GM23338 (cell line): ENCODE measurements at regions not wholly inside any gene's neighbourhood (a gene's known extent, or its start where the extent isn't known, plus 50 kb on each side); places are given as distances from the start of the nearest gene placed in this dataset.

Experiments used
- ATAC-seq: fragments of 200-7000 bp; cut with Tn5 transposase; 3 replicates; pipeline ENCODE4 v1.9.1; 2020
- DNase-seq: peaks from one replicate; pipeline ENCODE4 v3.0.0-alpha.2; 2015; ENCODE audit warnings: low spot score
- H2AFZ ChIP-seq: fragments of 200-600 bp; sonication (generic); 2 replicates; pipeline ENCODE4 v1.8.0; 2016; ENCODE audit warnings: antibody characterized with exemption, mild to moderate bottlenecking, moderate library complexity
- H3F3A ChIP-seq: fragments of 200-600 bp; sonication (generic); replicated peaks from 2 replicates; pipeline ENCODE4 v1.8.0; 2017; ENCODE audit warnings: antibody characterized with exemption, mixed run types, low read depth
- H3K27ac ChIP-seq: fragments of 200-600 bp; sonication (generic); 2 replicates; pipeline ENCODE4 v1.6.1; 2016; ENCODE audit warnings: low read depth
- H3K27me3 ChIP-seq: fragments of 200-600 bp; sonication (generic); 2 replicates; pipeline ENCODE4 v1.8.0; 2016; ENCODE audit warnings: mild to moderate bottlenecking, mixed run types, moderate library complexity; ENCODE audit not compliant: insufficient read depth
- H3K36me3 ChIP-seq: fragments of 200-600 bp; sonication (generic); 2 replicates; pipeline ENCODE4 v1.8.0; 2016; ENCODE audit warnings: mild to moderate bottlenecking; ENCODE audit not compliant: insufficient read depth
- H3K4me1 ChIP-seq: fragments of 200-600 bp; sonication (generic); 2 replicates; pipeline ENCODE4 v1.8.0; 2016; ENCODE audit warnings: mild to moderate bottlenecking, moderate library complexity; ENCODE audit not compliant: insufficient read depth
- H3K4me2 ChIP-seq: fragments of 200-600 bp; sonication (generic); 2 replicates; pipeline ENCODE4 v1.7.1; 2017; ENCODE audit warnings: mixed run types
- H3K4me3 ChIP-seq: fragments of 200-600 bp; sonication (generic); 2 replicates; pipeline ENCODE4 v1.6.1; 2016; ENCODE audit warnings: mixed run types
- H3K79me2 ChIP-seq: fragments of 200-600 bp; sonication (generic); replicated peaks from 2 replicates; pipeline ENCODE4 v1.8.0; 2017; ENCODE audit warnings: mild to moderate bottlenecking; ENCODE audit not compliant: insufficient read depth
- H3K9me2 ChIP-seq: fragments of 200-600 bp; sonication (generic); 2 replicates; pipeline ENCODE4 v1.8.0; 2017; ENCODE audit not compliant: insufficient read depth
- H4K20me1 ChIP-seq: fragments of 200-600 bp; sonication (generic); replicated peaks from 2 replicates; pipeline ENCODE4 v1.8.0; 2017; ENCODE audit warnings: mild to moderate bottlenecking; ENCODE audit not compliant: insufficient read depth
- H3K27ac Mint-ChIP-seq: 2 replicates; pipeline ENCODE4 v1.8.0; 2020; ENCODE audit warnings: inconsistent platforms, mild to moderate bottlenecking, moderate library complexity, mixed read lengths
- H3K27me3 Mint-ChIP-seq: 3 replicates; pipeline ENCODE4 v1.8.0; 2022; ENCODE audit warnings: low read depth, mild to moderate bottlenecking, moderate library complexity, mixed read lengths, inconsistent platforms; ENCODE audit not compliant: insufficient read depth, poor library complexity
- H3K36me3 Mint-ChIP-seq: 3 replicates; pipeline ENCODE4 v1.8.0; 2021; ENCODE audit warnings: low read depth, mild to moderate bottlenecking, inconsistent platforms, moderate library complexity, mixed read lengths
- H3K4me1 Mint-ChIP-seq: 3 replicates; pipeline ENCODE4 v1.8.0; 2020; ENCODE audit warnings: mild to moderate bottlenecking, inconsistent platforms, mixed read lengths
- H3K4me3 Mint-ChIP-seq: 3 replicates; pipeline ENCODE4 v1.8.0; 2021; ENCODE audit warnings: moderate library complexity, mild to moderate bottlenecking, inconsistent platforms, mixed read lengths
- H3K9me3 Mint-ChIP-seq: 3 replicates; pipeline ENCODE4 v1.8.0; 2020; ENCODE audit warnings: moderate library complexity, mild to moderate bottlenecking, inconsistent platforms, mixed read lengths
- CREB1 ChIP-seq: fragments of 250-450 bp; sonication (Bioruptor Pico); IDR thresholded peaks from 2 replicates; pipeline ENCODE4 v1.5.0; 2020; ENCODE audit warnings: low read depth, mild to moderate bottlenecking, moderate library complexity
- CTCF ChIP-seq, 2 experiments: fragments of 200-600 bp in 1 of 2; sonication (generic) in 1 of 2; conservative IDR thresholded peaks; 2 replicates each; pipeline versions ENCODE4 v1.5.1 to v1.6.1; 2016 to 2017; ENCODE audit warnings: antibody characterized with exemption in 2 of 2, low read depth in 2 of 2, mild to moderate bottlenecking in 2 of 2, moderate library complexity in 1 of 2
- ETS1 ChIP-seq: IDR thresholded peaks from 2 replicates; pipeline ENCODE4 v1.6.1; 2016; ENCODE audit warnings: antibody characterized with exemption
- EZH2 ChIP-seq: fragments of 200-600 bp; sonication (generic); IDR thresholded peaks from one replicate; pipeline ENCODE4 v1.8.0; 2017; ENCODE audit warnings: antibody characterized with exemption, mild to moderate bottlenecking, low read depth; ENCODE audit not compliant: unreplicated experiment
- EZH2phosphoT487 ChIP-seq: fragments of 200-600 bp; sonication (generic); IDR thresholded peaks from one replicate; pipeline ENCODE4 v1.8.1; 2018; ENCODE audit warnings: antibody characterized with exemption; ENCODE audit not compliant: unreplicated experiment
- JUNB ChIP-seq: IDR thresholded peaks from one replicate; pipeline ENCODE4 v1.6.1; 2016; ENCODE audit warnings: antibody characterized with exemption; ENCODE audit not compliant: unreplicated experiment
- NANOG ChIP-seq: IDR thresholded peaks from 2 replicates; pipeline ENCODE4 v1.6.1; 2016; ENCODE audit warnings: antibody characterized with exemption, borderline replicate concordance
- POLR2AphosphoS5 ChIP-seq: IDR thresholded peaks from 2 replicates; pipeline ENCODE4 v1.6.1; 2016; ENCODE audit warnings: antibody characterized with exemption, low read depth
- STAT1 ChIP-seq: IDR thresholded peaks from one replicate; pipeline ENCODE4 v1.6.1; 2016; ENCODE audit warnings: antibody characterized with exemption; ENCODE audit not compliant: unreplicated experiment
- ZNF114 ChIP-seq: fragments of 250-450 bp; sonication (Bioruptor Pico); IDR thresholded peaks from 2 replicates; pipeline ENCODE4 v1.5.0; 2020; ENCODE audit warnings: mild to moderate bottlenecking, moderate library complexity
- ZNF331 ChIP-seq: fragments of 250-450 bp; sonication (Bioruptor Pico); IDR thresholded peaks from 2 replicates; pipeline ENCODE4 v1.5.0; 2020; ENCODE audit warnings: low read depth, mild to moderate bottlenecking, moderate library complexity
- ZNF462 ChIP-seq: fragments of 250-450 bp; sonication (Bioruptor Pico); IDR thresholded peaks from 2 replicates; pipeline ENCODE4 v1.5.0; 2020; ENCODE audit warnings: mild to moderate bottlenecking, moderate library complexity
- TF ChIP-seq, protein P1 (sequence below): IDR thresholded peaks from one replicate; pipeline ENCODE4 v1.6.1; 2018; ENCODE audit warnings: antibody characterized with exemption; ENCODE audit not compliant: unreplicated experiment

GRCh38 chr12:114898159-114898558 lies 214.2 kb upstream of the TBX3 start:
- Histone ChIP-seq H2AFZ (no peak overlapping the region), H3K27me3 (no peaks in the 10 kb centered on the region), H3K9me2 (peaks cover 8% of the 10 kb centered on the region; the same call in 1 of the 2 replicates), H3K36me3 (no peaks in the 10 kb centered on the region), H3K4me1 (no peaks in the 10 kb centered on the region), H3K27ac (no peak overlapping the region), H3K79me2 (no peaks in the 10 kb centered on the region), H4K20me1 (no peaks in the 10 kb centered on the region), H3K4me2 (no peak overlapping the region), H3K4me3 (no peak overlapping the region), H3F3A (no peaks in the 10 kb centered on the region)
- no peaks in the 10 kb centered on the region for H3K36me3 Mint-ChIP-seq
- peaks cover 5% of the 10 kb centered on the region for H3K27me3 Mint-ChIP-seq
- H3K4me1 Mint-ChIP-seq, result peaks cover 4% of the 10 kb centered on the region; the same call in 2 of the 3 replicates
- no peak for DNase-seq
- H3K9me3 Mint-ChIP-seq, result no peaks in the 10 kb centered on the region
- TF ChIP-seq JUNB, result no peak
- TF ChIP-seq NANOG, result no peak
- no peak for TF ChIP-seq EZH2phosphoT487
- no peak for TF ChIP-seq ZNF331 (CRISPR knock-in tag)
- TF ChIP-seq ZNF462 (CRISPR knock-in tag), result no peak
- no peak for TF ChIP-seq POLR2AphosphoS5
- no peak for TF ChIP-seq ETS1
- TF ChIP-seq, protein P1, sequence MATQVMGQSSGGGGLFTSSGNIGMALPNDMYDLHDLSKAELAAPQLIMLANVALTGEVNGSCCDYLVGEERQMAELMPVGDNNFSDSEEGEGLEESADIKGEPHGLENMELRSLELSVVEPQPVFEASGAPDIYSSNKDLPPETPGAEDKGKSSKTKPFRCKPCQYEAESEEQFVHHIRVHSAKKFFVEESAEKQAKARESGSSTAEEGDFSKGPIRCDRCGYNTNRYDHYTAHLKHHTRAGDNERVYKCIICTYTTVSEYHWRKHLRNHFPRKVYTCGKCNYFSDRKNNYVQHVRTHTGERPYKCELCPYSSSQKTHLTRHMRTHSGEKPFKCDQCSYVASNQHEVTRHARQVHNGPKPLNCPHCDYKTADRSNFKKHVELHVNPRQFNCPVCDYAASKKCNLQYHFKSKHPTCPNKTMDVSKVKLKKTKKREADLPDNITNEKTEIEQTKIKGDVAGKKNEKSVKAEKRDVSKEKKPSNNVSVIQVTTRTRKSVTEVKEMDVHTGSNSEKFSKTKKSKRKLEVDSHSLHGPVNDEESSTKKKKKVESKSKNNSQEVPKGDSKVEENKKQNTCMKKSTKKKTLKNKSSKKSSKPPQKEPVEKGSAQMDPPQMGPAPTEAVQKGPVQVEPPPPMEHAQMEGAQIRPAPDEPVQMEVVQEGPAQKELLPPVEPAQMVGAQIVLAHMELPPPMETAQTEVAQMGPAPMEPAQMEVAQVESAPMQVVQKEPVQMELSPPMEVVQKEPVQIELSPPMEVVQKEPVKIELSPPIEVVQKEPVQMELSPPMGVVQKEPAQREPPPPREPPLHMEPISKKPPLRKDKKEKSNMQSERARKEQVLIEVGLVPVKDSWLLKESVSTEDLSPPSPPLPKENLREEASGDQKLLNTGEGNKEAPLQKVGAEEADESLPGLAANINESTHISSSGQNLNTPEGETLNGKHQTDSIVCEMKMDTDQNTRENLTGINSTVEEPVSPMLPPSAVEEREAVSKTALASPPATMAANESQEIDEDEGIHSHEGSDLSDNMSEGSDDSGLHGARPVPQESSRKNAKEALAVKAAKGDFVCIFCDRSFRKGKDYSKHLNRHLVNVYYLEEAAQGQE, result no peak
- no peak for TF ChIP-seq CREB1 (CRISPR knock-in tag)
- TF ChIP-seq EZH2, result no peak
- no peak for TF ChIP-seq ZNF114 (CRISPR knock-in tag)
- no peak for TF ChIP-seq CTCF (conservative IDR thresholded peaks at IDR 0.05; ENCODE audit: low read depth in 2 of 2)
- no peak for TF ChIP-seq STAT1
- H3K4me3 Mint-ChIP-seq, result no peak overlapping the region
- no peak overlapping the region for H3K27ac Mint-ChIP-seq
- no peak for ATAC-seq
